ENCODE measurements at regions not wholly inside any gene's neighbourhood (a gene's known extent, or its start where the extent isn't known, plus 50 kb on each side); places are given as distances from the start of the nearest gene placed in this dataset.
A peak's percentile ranks its signal among the peaks of the same experiment; 100 is the strongest.
"Not testable (repeated sequence)": the region's sequence is repeated elsewhere in the genome, so short reads cannot be mapped to it uniquely, and the experiment has no call there.

- H3K27ac ChIP-seq, result no peak overlapping the region
- TF ChIP-seq CTCF (conservative IDR thresholded peaks at IDR 0.05; ENCODE audit: low read depth), result no peak
- ChIA-PET CTCF (interaction anchor here (0.6 kb wide), 1 partner anchor 1644 kb away, joined by 4 read pairs; no protein-coding TSS in a partner anchor), POLR2A (ENCODE audit: low non-redundant PET) (no interaction called here)
- DNase-seq (ENCODE audit: low spot score), result no peak
Measured at GRCh38 chr18:61639886-61640285, 252.9 kb downstream of the RNF152 start.

GRCh38 chr18:61637905-61638595, 254.8 kb downstream of the RNF152 start:
- H3K27ac ChIP-seq, result no peak overlapping the region

GRCh38 chr18:61637319-61637718, 255.5 kb downstream of the RNF152 start:
- CTCF ChIA-PET, result interaction anchor here (0.6 kb wide), 1 partner anchor 9 kb away, joined by 4 read pairs; no protein-coding TSS in a partner anchor
- no peak for DNase-seq (ENCODE audit: low spot score)
- no peak for TF ChIP-seq CTCF (conservative IDR thresholded peaks at IDR 0.05; ENCODE audit: low read depth)
- H3K27ac ChIP-seq, result no peak overlapping the region
- POLR2A ChIA-PET (ENCODE audit: low non-redundant PET), result no interaction called here

More at GRCh38 chr18:61637905-61638595, 254.8 kb downstream of the RNF152 start:
- ChIA-PET POLR2A (ENCODE audit: low non-redundant PET) (no interaction called here), CTCF (interaction anchor here (0.7 kb wide), 1 partner anchor 29 kb away, joined by 5 read pairs; no protein-coding TSS in a partner anchor)
- no peak for DNase-seq (ENCODE audit: low spot score)
- TF ChIP-seq CTCF (conservative IDR thresholded peaks at IDR 0.05; ENCODE audit: low read depth), result no peak

- CTCF ChIA-PET, result interaction anchor here (0.6 to 0.9 kb wide), 2 partner anchors 55 to 266 kb away, joined by 3 read pairs; no protein-coding TSS in a partner anchor
- peak; percentile 20 for DNase-seq (ENCODE audit: low spot score)
Measured at GRCh38 chr18:61635901-61636528, 256.8 kb downstream of the RNF152 start.

GRCh38 chr18:61628085-61628484, 264.7 kb downstream of the RNF152 start:
- ChIA-PET CTCF (no interaction called here), POLR2A (ENCODE audit: low non-redundant PET) (no interaction called here)
- TF ChIP-seq CTCF (conservative IDR thresholded peaks at IDR 0.05; ENCODE audit: low read depth), result no peak
- peak; percentile 17 for DNase-seq (ENCODE audit: low spot score)
- H3K27ac ChIP-seq, result no peak overlapping the region

More at GRCh38 chr18:61635901-61636528, 256.8 kb downstream of the RNF152 start:
- TF ChIP-seq CTCF (conservative IDR thresholded peaks at IDR 0.05; ENCODE audit: low read depth), result peak; percentile 39; the same call in 1 of the 2 replicates
- POLR2A ChIA-PET (ENCODE audit: low non-redundant PET), result no interaction called here
- peak overlapping the region; percentile 40 for H3K27ac ChIP-seq

GRCh38 chr18:61624631-61625030, 268.2 kb downstream of the RNF152 start:
- CTCF ChIA-PET, result interaction anchor here (0.6 kb wide), 1 partner anchor 507 kb away, joined by 6 read pairs; no protein-coding TSS in a partner anchor
- H3K27ac ChIP-seq; POLR2A ChIA-PET (ENCODE audit: low non-redundant PET); DNase-seq (ENCODE audit: low spot score): not testable (repeated sequence)

GRCh38 chr18:61619783-61620182, 273.0 kb downstream of the RNF152 start:
- no peak for TF ChIP-seq CTCF (conservative IDR thresholded peaks at IDR 0.05; ENCODE audit: low read depth)
- DNase-seq (ENCODE audit: low spot score), result no peak
- H3K27ac ChIP-seq, result no peak overlapping the region
- CTCF ChIA-PET, result no interaction called here
- POLR2A ChIA-PET (ENCODE audit: low non-redundant PET), result no interaction called here

Measured in RWPE1 (cell line).